ENCODE measurements at regions not wholly inside any gene's neighbourhood (a gene's known extent, or its start where the extent isn't known, plus 50 kb on each side); places are given as distances from the start of the nearest gene placed in this dataset.

- no peak for TF ChIP-seq EZH2 (IDR thresholded peaks at IDR 0.05; ENCODE audit: borderline replicate concordance, insufficient read depth, low read depth, low read length, poor library complexity, severe bottlenecking)
- no peak for TF ChIP-seq CTCF (IDR thresholded peaks at IDR 0.05)
- no peak for ATAC-seq (ENCODE audit: low read depth)
- no peaks in the 10 kb centered on the region for H3K36me3 ChIP-seq (replicated peaks in 1 of 2; ENCODE audit: control extremely low read depth in 1 of 2, control insufficient read depth in 1 of 2, extremely low read depth in 1 of 2, insufficient read depth in 2 of 2, low read length in 1 of 2)
- no peak overlapping the region for H3K27ac ChIP-seq (ENCODE audit: low read length in 2 of 2)
- no peak overlapping the region for H2AFZ ChIP-seq (ENCODE audit: insufficient read depth, low read depth, low read length, poor library complexity, severe bottlenecking)
- H3K9ac ChIP-seq (ENCODE audit: low read length), result no peak overlapping the region
- H3K9me3 ChIP-seq (ENCODE audit: control extremely low read depth in 1 of 3, control insufficient read depth in 2 of 3, insufficient read depth in 1 of 3, low read length in 2 of 3), result no peaks in the 10 kb centered on the region
- ChIA-PET CTCF (no interaction called here), POLR2A (no interaction called here)
- no peaks in the 10 kb centered on the region for H3K27me3 Mint-ChIP-seq
- no peak overlapping the region for H3K4me3 Mint-ChIP-seq
- no peaks in the 10 kb centered on the region for H4K20me1 ChIP-seq (ENCODE audit: control insufficient read depth, insufficient read depth, low read length, poor library complexity, severe bottlenecking)
- H3K27me3 ChIP-seq (replicated peaks in 1 of 4; ENCODE audit: control extremely low read depth in 1 of 4, control insufficient read depth in 3 of 4, insufficient read depth in 4 of 4, low read length in 3 of 4), result no peaks in the 10 kb centered on the region
- 100% methylated on average over 2 of the region's 4 CpGs for WGBS (ENCODE audit: insufficient coverage)
- H3K9me3 Mint-ChIP-seq (ENCODE audit: insufficient read depth), result no peaks in the 10 kb centered on the region
- H3K4me3 ChIP-seq (ENCODE audit: control extremely low read depth in 1 of 5, extremely low read depth in 1 of 5, insufficient read depth in 1 of 5, low read depth in 2 of 5, low read length in 4 of 5), result no peak overlapping the region
- H3K79me2 ChIP-seq (ENCODE audit: control insufficient read depth, insufficient read depth, low read length), result no peaks in the 10 kb centered on the region
- H3K4me2 ChIP-seq (replicated peaks; ENCODE audit: low read depth, low read length, poor library complexity, severe bottlenecking), result no peak overlapping the region
- no peaks in the 10 kb centered on the region for H3K4me1 Mint-ChIP-seq
- no peak for DNase-seq
- H3K27ac Mint-ChIP-seq, result no peak overlapping the region
- intact Hi-C loops (cut with micrococcal nuclease), result no loop called here
- no peaks in the 10 kb centered on the region for H3K4me1 ChIP-seq (ENCODE audit: control insufficient read depth in 2 of 2, insufficient read depth in 2 of 2, low read length in 2 of 2)
These were observed 186.2 kb upstream of the MTPN start for GRCh38 chr7:136163340-136163801.

- no peaks in the 10 kb centered on the region for H3K36me3 ChIP-seq (replicated peaks in 1 of 2; ENCODE audit: control extremely low read depth in 1 of 2, control insufficient read depth in 1 of 2, extremely low read depth in 1 of 2, insufficient read depth in 2 of 2, low read length in 1 of 2)
- no peak overlapping the region for H3K4me3 Mint-ChIP-seq
- no peak overlapping the region for H3K4me2 ChIP-seq (replicated peaks; ENCODE audit: low read depth, low read length, poor library complexity, severe bottlenecking)
- no peaks in the 10 kb centered on the region for H3K9me3 ChIP-seq (ENCODE audit: control extremely low read depth in 1 of 3, control insufficient read depth in 2 of 3, insufficient read depth in 1 of 3, low read length in 2 of 3)
- CTCF ChIA-PET, result no interaction called here
- WGBS (ENCODE audit: insufficient coverage), result 100% methylated on average over 1 of the region's 1 CpG
- H2AFZ ChIP-seq (ENCODE audit: insufficient read depth, low read depth, low read length, poor library complexity, severe bottlenecking), result no peak overlapping the region
- H3K27ac ChIP-seq (ENCODE audit: low read length in 2 of 2), result no peak overlapping the region
- peaks cover 0 to 4% (median 0%) of the 10 kb centered on the region in 4 experiments for H3K27me3 ChIP-seq (replicated peaks in 1 of 4; ENCODE audit: control extremely low read depth in 1 of 4, control insufficient read depth in 3 of 4, insufficient read depth in 4 of 4, low read length in 3 of 4)
- TF ChIP-seq CTCF (IDR thresholded peaks at IDR 0.05) (no peak), EZH2 (IDR thresholded peaks at IDR 0.05; ENCODE audit: borderline replicate concordance, insufficient read depth, low read depth, low read length, poor library complexity, severe bottlenecking) (no peak)
- no peak overlapping the region for H3K9ac ChIP-seq (ENCODE audit: low read length)
- H3K4me3 ChIP-seq (ENCODE audit: control extremely low read depth in 1 of 5, extremely low read depth in 1 of 5, insufficient read depth in 1 of 5, low read depth in 2 of 5, low read length in 4 of 5), result no peak overlapping the region
- no peak overlapping the region for H3K27ac Mint-ChIP-seq
- H4K20me1 ChIP-seq (ENCODE audit: control insufficient read depth, insufficient read depth, low read length, poor library complexity, severe bottlenecking), result no peaks in the 10 kb centered on the region
- intact Hi-C loops (cut with micrococcal nuclease), result no loop called here
- H3K27me3 Mint-ChIP-seq, result no peaks in the 10 kb centered on the region
- no peaks in the 10 kb centered on the region for H3K4me1 ChIP-seq (ENCODE audit: control insufficient read depth in 2 of 2, insufficient read depth in 2 of 2, low read length in 2 of 2)
- POLR2A ChIA-PET, result no interaction called here
- no peak for DNase-seq
- no peaks in the 10 kb centered on the region for H3K4me1 Mint-ChIP-seq
- no peaks in the 10 kb centered on the region for H3K79me2 ChIP-seq (ENCODE audit: control insufficient read depth, insufficient read depth, low read length)
- ATAC-seq (ENCODE audit: low read depth), result no peak
- H3K9me3 Mint-ChIP-seq (ENCODE audit: insufficient read depth), result no peaks in the 10 kb centered on the region
These were observed 173.2 kb upstream of the MTPN start for GRCh38 chr7:136150311-136150710.

Measured in B cell (primary cell).